Esophagus muscularis mucosa (tissue), 4 donors: ENCODE measurements at regions not wholly inside any gene's neighbourhood (a gene's known extent, or its start where the extent isn't known, plus 50 kb on each side); places are given as distances from the start of the nearest gene placed in this dataset.

Experiments
- DNase-seq: peaks from one replicate; pipeline ENCODE4 v3.0.0-alpha.2; 2017; ENCODE audit errors: extremely low spot score
- H3K27ac ChIP-seq, 4 donors: fragments of 200-600 bp; sonication (generic); replicated peaks in 1 of 4; 1 replicate in 3 of 4; 2 replicates in 1 of 4; pipeline ENCODE4 v1.5.1; 2016 to 2019; ENCODE audit warnings: mild to moderate bottlenecking in 1 of 4
- H3K27me3 ChIP-seq, 4 donors: fragments of 200-600 bp; sonication (generic); one replicate each; pipeline versions ENCODE4 v1.5.1 to v1.6.0; 2016 to 2019
- H3K36me3 ChIP-seq, 4 donors: fragments of 200-600 bp; sonication (generic); one replicate each; pipeline ENCODE4 v1.5.1; 2016 to 2019
- H3K4me1 ChIP-seq, 4 donors: fragments of 200-600 bp; sonication (generic); one replicate each; pipeline ENCODE4 v1.5.1; 2016 to 2019
- H3K4me3 ChIP-seq, 4 donors: fragments of 200-600 bp; sonication (generic); 1 replicate in 2 of 4; 2 replicates in 2 of 4; pipeline ENCODE4 v1.5.1; 2016 to 2019; ENCODE audit warnings: mild to moderate bottlenecking in 4 of 4, moderate library complexity in 1 of 4
- H3K9me3 ChIP-seq, 4 donors: fragments of 200-600 bp; sonication (generic); 1 replicate in 3 of 4; 2 replicates in 1 of 4; pipeline ENCODE4 v1.5.1; 2016 to 2019
- CTCF ChIP-seq, 3 experiments: fragments of 200-600 bp in 2 of 3; fragments of 450-650 bp in 1 of 3; sonication (generic) in 2 of 3; IDR thresholded peaks; one replicate each; pipeline ENCODE4 v1.5.1; 2017 to 2019; ENCODE audit warnings: antibody characterized with exemption in 3 of 3, mild to moderate bottlenecking in 2 of 3, moderate library complexity in 1 of 3
- EP300 ChIP-seq: sonication (generic); formaldehyde crosslinking; IDR thresholded peaks from one replicate; pipeline ENCODE4 v1.6.1; 2017; ENCODE audit warnings: antibody characterized with exemption
- POLR2A ChIP-seq: fragments of 450-650 bp; IDR thresholded peaks from one replicate; pipeline ENCODE4 v1.6.1; 2017; ENCODE audit warnings: antibody characterized with exemption, moderate library complexity, mild to moderate bottlenecking, low read depth
- POLR2AphosphoS5 ChIP-seq, 2 donors: sonication (generic); formaldehyde crosslinking; IDR thresholded peaks; one replicate each; pipeline ENCODE4 v1.6.1; 2017; ENCODE audit warnings: antibody characterized with exemption in 2 of 2
- WGBS: methylation state at CpG from one replicate; pipeline ENCODE4 v1.1.5; 2018; 5-methylcytosine and 5-hydroxymethylcytosine counted together
- intact Hi-C: fragments of 100-400 bp; cut with DNase I; formaldehyde crosslinking; loops from one replicate; pipeline ENCODE4 v1.15.1; 2023

- Histone ChIP-seq H3K4me3 (no peak overlapping the region), H3K27me3 (no peaks in the 10 kb centered on the region), H3K4me1 (no peaks in the 10 kb centered on the region), H3K9me3 (no peaks in the 10 kb centered on the region), H3K27ac (no peak overlapping the region), H3K36me3 (no peaks in the 10 kb centered on the region)
- no peak for DNase-seq
- WGBS: 98% methylated on average over 5 of the region's 5 CpGs
- intact Hi-C loops: no loop called here
- TF ChIP-seq EP300 (no peak), POLR2AphosphoS5 (IDR thresholded peaks at IDR 0.05) (no peak), POLR2A (no peak), CTCF (IDR thresholded peaks at IDR 0.05) (no peak)
Observed at GRCh38 chr15:47993051-47993450, 127.7 kb upstream of the SLC24A5 start.

GRCh38 chr15:47997195-47998080, 123.4 kb upstream of the SLC24A5 start:
- Histone ChIP-seq H3K4me1 (no peaks in the 10 kb centered on the region), H3K36me3 (no peaks in the 10 kb centered on the region), H3K9me3 (no peaks in the 10 kb centered on the region), H3K4me3 (no peak overlapping the region), H3K27me3 (no peaks in the 10 kb centered on the region), H3K27ac (no peak overlapping the region)
- no peak for DNase-seq
- 83% methylated on average over 7 of the region's 7 CpGs for WGBS
- TF ChIP-seq CTCF (IDR thresholded peaks at IDR 0.05) (no peak), POLR2AphosphoS5 (IDR thresholded peaks at IDR 0.05) (no peak), POLR2A (no peak), EP300 (no peak)
- intact Hi-C loops: no loop called here

- no peaks in the 10 kb centered on the region for H3K4me1 ChIP-seq
- no peaks in the 10 kb centered on the region for H3K9me3 ChIP-seq
- H3K27me3 ChIP-seq: no peaks in the 10 kb centered on the region
- intact Hi-C loops: no loop called here
- WGBS: 88% methylated on average over 2 of the region's 2 CpGs
- no peak overlapping the region for H3K27ac ChIP-seq
- no peak for DNase-seq
- H3K4me3 ChIP-seq: no peak overlapping the region
- H3K36me3 ChIP-seq: no peaks in the 10 kb centered on the region
- TF ChIP-seq POLR2A (no peak), EP300 (no peak), CTCF (IDR thresholded peaks at IDR 0.05) (no peak), POLR2AphosphoS5 (IDR thresholded peaks at IDR 0.05) (no peak)
Observed at GRCh38 chr15:47998619-47999019, 122.2 kb upstream of the SLC24A5 start.

GRCh38 chr15:48001393-48002039, 119.3 kb upstream of the SLC24A5 start:
- H3K36me3 ChIP-seq: no peaks in the 10 kb centered on the region
- H3K27ac ChIP-seq: no peak overlapping the region
- H3K27me3 ChIP-seq: no peaks in the 10 kb centered on the region
- 95% methylated on average over 3 of the region's 3 CpGs for WGBS
- intact Hi-C loops: no loop called here
- TF ChIP-seq EP300 (no peak), CTCF (IDR thresholded peaks at IDR 0.05) (no peak), POLR2AphosphoS5 (IDR thresholded peaks at IDR 0.05) (no peak), POLR2A (no peak)
- H3K4me3 ChIP-seq: no peak overlapping the region
- DNase-seq: no peak
- H3K4me1 ChIP-seq: no peaks in the 10 kb centered on the region
- H3K9me3 ChIP-seq: no peaks in the 10 kb centered on the region
